A673 (cell line): ENCODE measurements at regions not wholly inside any gene's neighbourhood (a gene's known extent, or its start where the extent isn't known, plus 50 kb on each side); places are given as distances from the start of the nearest gene placed in this dataset.

ENCODE experiments used
- EZH2 ChIP-seq: fragments of 200-600 bp; sonication (generic); IDR thresholded peaks from 2 replicates; pipeline ENCODE4 v1.6.1; 2017; ENCODE audit warnings: borderline replicate concordance, low read depth, mild to moderate bottlenecking, mixed read lengths, antibody characterized with exemption, low read length; ENCODE audit not compliant: poor library complexity, severe bottlenecking
- TF ChIP-seq, protein P1 (sequence below): fragments of 300-800, 200-600 bp; sonication (generic); conservative IDR thresholded peaks from 2 replicates; pipeline ENCODE4 v1.5.1; 2017; ENCODE audit warnings: low read depth, mild to moderate bottlenecking, antibody characterized with exemption, low read length, moderate library complexity, mixed read lengths

DNA sequence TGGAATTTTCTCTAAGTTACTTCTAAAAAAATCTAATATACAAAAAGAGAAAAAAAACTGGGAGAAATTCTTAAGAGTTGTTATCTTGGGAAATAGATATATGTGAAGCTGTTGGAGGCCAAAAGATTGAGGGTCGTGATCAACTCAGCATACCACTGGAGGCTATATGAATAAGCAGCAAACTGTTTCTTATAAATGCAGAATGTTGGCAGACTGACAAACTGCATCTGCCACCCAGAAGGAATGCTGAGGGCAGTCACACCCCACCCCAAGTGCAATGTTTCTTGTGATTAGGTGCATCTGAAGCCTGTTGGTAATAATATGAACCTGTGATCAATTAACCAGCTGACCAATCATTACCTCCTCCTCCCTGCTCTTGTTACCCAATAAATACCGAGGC is 818.6 kb upstream of the MGAT4C start:
- TF ChIP-seq, protein P1, sequence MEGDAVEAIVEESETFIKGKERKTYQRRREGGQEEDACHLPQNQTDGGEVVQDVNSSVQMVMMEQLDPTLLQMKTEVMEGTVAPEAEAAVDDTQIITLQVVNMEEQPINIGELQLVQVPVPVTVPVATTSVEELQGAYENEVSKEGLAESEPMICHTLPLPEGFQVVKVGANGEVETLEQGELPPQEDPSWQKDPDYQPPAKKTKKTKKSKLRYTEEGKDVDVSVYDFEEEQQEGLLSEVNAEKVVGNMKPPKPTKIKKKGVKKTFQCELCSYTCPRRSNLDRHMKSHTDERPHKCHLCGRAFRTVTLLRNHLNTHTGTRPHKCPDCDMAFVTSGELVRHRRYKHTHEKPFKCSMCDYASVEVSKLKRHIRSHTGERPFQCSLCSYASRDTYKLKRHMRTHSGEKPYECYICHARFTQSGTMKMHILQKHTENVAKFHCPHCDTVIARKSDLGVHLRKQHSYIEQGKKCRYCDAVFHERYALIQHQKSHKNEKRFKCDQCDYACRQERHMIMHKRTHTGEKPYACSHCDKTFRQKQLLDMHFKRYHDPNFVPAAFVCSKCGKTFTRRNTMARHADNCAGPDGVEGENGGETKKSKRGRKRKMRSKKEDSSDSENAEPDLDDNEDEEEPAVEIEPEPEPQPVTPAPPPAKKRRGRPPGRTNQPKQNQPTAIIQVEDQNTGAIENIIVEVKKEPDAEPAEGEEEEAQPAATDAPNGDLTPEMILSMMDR = no peak
- no peak for TF ChIP-seq EZH2
